ENCODE measurements at regions not wholly inside any gene's neighbourhood (a gene's known extent, or its start where the extent isn't known, plus 50 kb on each side); places are given as distances from the start of the nearest gene placed in this dataset.
A peak's percentile ranks its signal among the peaks of the same experiment; 100 is the strongest.

DNA sequence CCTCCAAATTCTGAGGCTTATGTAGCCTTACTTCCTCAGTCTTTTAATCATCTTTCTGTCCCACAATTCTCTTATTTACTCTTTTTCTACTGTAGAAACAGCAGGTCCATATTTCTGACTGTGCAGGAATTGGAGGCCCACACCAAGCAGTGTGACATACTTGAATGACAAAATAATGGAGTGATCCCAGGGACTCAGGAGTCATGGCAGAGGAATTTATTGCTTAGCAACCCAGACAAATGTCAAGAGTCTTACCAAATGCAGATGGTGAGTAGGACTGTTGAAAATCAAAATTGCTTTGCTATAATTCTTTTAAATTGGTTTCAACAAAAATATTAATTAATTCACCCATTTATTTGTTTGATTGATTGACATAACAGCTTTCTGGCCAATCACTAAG is 59.9 kb downstream of the HTR1B start:
- peak; percentile 72 for DNase-seq

GRCh38 chr6:77401231-77401630 is 62.1 kb downstream of the HTR1B start:
- peak; percentile 2 for DNase-seq

- peak; percentile 13 for DNase-seq
These were observed 65.7 kb downstream of the HTR1B start for GRCh38 chr6:77397561-77397960.

DNA sequence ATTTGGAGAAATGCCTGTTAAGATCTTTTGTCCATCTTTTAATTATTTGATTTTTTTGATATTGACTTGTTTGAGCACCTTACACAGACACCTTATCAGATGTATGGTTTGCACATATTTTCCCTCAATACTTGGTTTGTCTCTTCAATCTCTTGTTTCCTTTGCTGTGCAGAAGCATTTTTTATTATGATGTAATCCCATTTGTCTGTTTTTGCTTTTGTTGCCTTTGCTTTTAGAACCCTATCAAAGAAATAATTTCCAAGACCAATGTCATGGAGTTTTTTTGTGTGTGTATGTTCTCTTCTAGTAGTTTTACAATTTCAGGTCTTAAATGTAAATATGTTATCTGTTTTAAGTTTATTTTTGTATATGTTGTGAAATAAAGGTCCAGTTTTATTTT is 73.9 kb downstream of the HTR1B start:
- DNase-seq, result no peak

DNA sequence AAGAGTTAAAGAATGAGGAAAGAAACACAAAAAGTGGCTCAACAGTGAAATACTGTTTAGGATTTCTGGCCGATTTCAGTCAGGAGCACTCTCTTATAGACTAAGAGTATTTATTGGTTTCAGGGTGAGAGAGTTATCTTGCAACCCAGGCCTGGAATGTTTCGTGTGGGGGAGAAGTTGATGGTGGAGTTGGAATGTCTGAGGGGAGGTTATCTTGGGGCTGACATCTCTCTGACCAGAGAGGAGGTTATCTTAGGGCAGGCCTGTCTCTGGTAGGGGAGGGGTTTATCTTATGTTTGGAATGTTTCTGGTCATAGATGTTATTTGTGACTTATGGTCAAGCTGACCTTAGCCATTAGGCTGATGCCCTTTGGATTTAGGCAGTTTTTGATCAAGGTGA is 80.3 kb downstream of the HTR1B start:
- DNase-seq, result no peak

GRCh38 chr6:77373955-77374354 is 89.3 kb downstream of the HTR1B start:
- no peak for DNase-seq

GRCh38 chr6:77371748-77372147 is 91.5 kb downstream of the HTR1B start:
- DNase-seq, result no peak

DNA sequence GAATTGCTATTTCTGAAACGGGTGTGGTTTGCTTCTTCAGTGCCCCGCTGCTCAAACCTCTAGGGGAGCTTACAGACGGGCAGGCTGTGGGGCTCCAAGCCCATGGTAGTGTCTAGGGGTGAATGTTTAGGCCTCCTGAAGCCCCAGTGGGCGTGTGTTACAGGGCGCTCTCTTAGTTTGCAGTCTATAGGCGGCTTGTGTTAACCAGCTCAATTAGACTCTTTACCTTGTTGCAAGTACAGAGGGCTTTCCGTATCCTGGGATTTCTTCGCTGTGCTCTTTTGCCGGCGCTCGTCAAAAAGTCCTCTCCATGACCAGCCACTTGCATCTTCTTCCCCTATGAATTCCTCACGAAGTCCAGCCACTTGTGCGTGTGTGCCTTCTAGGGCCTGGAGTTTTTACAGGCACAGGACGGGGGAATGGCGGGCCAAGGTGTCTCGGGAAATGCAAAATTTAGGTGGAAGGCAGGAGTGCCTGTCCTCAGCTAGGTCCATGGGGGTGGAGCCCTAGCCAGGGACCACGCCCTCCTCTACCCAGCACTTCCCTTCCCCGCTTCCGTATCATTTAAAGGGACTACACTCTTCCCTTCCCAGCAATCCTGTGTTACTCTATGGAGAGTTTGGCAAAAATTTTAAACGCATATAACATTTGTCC is 94.5 kb downstream of the HTR1B start:
- DNase-seq, result peak; percentile 27

DNA sequence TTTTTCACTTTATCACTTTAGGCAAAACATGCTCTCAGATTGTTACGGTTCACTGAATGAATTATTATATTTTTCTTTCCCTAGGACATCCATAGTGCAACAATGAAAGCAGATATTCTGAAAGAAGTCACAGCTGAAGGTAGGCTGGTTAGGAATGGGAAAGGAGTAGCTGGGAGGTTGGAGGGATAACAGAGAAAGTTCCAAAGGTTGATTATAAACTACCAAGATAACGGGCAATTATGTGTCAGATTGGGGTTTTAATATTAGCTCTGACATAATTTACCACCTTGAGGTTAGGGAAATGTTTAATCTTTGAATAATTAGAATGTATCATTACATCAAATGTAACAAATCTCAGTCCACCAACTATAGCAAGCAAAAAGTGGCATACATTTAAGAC is 96.5 kb downstream of the HTR1B start:
- DNase-seq, result no peak

DNA sequence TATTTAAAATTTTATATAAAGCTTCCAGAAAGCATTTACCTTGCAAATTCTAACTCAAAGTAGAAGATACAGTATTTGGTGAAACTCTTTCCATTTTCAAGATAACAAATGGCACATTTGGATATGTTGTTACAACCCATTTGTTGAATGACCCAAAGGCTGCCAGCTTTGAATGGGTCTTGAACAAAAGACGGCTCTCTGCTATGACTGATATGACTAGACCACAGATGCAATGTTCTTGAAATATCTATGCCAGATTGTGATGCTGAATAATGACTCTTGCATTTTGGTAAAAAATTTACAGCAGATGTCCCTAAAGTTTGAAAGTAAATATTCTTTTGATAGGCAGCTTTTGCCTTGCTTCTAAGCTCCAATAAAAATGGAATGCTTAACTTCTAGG is 99.6 kb downstream of the HTR1B start:
- DNase-seq, result no peak

GRCh38 chr6:77362055-77362454 is 101.2 kb downstream of the HTR1B start:
- DNase-seq, result no peak

DNA sequence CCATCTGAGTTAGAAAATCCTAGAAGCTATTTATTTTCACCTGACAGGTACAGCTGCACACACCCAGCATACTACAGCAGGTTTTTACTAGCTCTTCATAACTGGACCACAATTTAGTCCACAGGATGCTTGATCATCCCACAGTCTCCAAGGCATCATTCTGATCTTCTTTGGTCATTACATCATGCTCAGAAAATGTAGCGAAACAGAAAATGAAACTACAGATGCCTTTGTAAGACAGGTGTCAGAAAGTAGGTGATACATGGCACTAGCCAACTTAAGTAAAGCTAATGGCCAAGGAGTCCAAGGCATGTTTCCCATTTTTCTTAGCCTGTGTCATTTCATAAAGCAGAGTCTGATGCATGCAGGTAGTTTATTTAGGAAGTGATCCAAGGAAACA is 102.3 kb downstream of the HTR1B start:
- no peak for DNase-seq

GRCh38 chr6:77356821-77357220 is 106.5 kb downstream of the HTR1B start:
- DNase-seq, result no peak

- DNase-seq, result no peak
These were observed 108.7 kb downstream of the HTR1B start for GRCh38 chr6:77354581-77354980.

GRCh38 chr6:77353129-77353528 is 110.2 kb downstream of the HTR1B start:
- no peak for DNase-seq

GRCh38 chr6:77341058-77341986 is 122.0 kb downstream of the HTR1B start:
- no peak for DNase-seq

GRCh38 chr6:77340331-77340730 is 123.0 kb downstream of the HTR1B start:
- DNase-seq, result no peak

DNA sequence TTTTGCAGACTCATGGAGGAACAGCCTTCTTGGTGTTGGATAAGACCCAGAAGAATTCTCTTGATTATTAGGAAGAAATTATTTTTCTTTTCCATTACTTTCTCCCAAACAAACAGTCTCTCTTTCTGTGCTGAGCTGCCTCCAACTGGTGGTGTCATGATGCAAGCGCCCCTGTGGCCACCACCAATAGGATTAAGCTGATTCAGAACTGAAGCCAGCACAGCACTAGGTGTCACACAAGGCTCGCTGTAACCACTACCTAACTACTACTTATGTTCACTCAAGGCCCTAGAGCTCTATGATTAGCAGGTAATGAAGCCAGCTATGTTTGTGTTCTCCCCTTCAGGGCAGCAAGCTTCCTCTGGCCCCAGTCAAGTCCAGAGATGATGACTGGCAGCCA is 123.4 kb downstream of the HTR1B start:
- DNase-seq, result no peak

DNA sequence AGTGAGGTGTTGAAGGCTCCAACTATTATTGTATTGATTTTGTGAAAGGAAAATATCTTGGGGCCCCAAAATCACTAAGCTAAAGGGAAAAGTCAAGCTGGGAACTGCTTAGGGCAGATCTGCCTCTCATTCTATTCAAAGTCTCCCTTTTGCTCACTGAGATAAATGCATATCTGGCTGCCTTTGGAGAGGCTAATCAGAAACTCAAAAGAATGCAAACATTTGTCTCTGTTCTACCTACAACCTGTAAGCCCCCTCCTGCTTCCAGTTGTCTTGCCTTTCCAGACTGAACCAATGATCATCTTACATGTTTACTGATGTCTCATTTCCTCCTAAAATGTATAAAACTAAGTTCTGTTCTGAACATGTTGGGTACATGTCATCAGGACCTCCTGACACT is 125.9 kb downstream of the HTR1B start:
- DNase-seq, result no peak

GRCh38 chr6:77334093-77334492 is 129.2 kb downstream of the HTR1B start:
- DNase-seq, result no peak

DNA sequence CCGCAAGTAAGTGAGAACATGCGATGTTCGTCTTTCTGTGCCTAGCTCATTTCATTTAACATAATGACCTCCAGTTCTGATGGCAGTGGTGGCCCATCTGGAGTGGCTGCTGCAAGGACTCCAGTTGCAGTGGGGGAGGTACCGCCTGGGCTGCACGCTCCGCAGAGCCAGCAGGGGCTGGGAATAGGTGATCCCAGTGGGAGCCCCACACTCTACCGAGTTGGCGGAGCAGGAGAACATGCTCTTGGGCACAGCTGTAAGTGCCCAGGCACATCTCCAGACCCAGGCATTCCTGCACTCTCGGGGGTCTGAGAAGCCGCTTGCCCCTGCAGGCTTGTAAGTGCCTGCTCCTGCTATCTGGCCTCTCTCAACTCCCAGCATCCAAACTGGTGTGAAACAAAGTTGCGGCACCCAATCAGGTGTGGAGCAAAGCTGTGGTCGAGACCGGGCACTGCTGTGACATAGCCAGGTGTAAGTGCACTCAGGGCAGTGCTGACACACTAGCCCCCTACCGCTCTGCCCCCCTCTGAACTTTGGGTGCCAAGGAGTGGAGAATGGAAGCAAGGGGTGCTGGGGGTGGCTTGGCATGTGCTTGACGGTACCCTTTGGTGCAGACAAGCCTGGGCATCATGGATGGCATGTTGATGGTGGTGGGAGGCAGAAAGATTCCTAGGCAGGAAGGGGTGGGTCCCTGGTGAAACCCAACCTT is 130.2 kb downstream of the HTR1B start:
- no peak for DNase-seq

DNA sequence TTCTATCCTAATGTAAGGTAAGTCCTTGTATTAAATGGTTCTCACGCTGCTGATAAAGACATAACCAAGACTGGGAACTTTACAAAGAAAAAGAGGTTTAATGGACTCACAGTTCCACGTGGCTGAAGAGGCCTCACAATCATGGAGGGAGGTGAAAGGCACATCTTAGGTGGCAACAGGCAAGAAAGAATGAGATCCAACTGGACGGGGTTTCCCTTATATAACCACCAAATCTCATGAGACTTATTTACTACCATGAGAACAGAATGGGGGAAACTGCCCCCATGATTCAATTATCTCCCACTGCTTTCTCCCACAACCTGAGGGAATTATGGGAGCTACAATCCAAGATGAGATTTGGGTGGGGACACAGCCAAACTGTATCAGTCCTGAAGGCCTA is 136.6 kb downstream of the HTR1B start:
- no peak for DNase-seq

DNA sequence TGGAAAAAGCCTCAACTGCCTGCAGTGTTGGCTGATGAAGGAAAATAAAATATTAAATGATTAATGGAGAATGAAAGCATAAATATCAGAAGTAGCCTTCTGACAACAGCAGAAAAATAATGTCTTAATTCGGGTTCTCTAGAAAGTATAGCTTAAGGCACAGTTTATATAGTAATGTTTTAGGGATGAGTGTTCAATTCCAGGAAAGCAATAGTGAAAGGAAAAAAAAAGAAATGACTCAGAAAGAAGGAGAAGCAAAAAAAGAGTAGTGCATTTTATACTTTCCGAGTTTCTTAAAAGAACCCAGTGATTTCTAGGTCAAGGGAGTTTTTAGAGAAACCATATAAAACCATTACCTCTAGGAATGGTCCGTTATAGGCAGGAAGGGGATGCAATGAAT is 137.3 kb downstream of the HTR1B start:
- peak; percentile 27 for DNase-seq

DNA sequence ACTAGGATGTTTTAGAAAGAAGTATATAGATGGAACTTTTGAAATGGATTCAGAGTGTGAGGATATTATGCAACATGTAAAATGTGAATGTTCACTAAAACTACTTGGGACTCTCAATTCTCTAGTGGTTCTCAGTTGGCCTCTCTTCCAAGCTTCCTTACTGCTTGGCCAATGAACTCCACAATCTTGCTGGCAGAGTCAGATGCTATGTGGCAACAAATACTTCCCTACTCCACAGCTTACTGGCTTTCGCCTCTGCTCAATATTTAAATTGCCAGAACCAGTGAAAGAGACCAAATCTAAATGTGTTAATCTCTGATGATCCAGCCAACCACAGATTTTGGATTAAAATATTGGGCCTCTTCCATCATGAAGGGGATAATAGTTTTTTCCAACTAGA is 138.4 kb downstream of the HTR1B start:
- DNase-seq, result no peak
